ENCODE measurements at regions not wholly inside any gene's neighbourhood (a gene's known extent, or its start where the extent isn't known, plus 50 kb on each side); places are given as distances from the start of the nearest gene placed in this dataset.

GRCh38 chr3:81270603-81271379 lies 490.7 kb downstream of the GBE1 start:
- TF ChIP-seq CTCF (conservative IDR thresholded peaks at IDR 0.05) (no peak), ZFX (IDR thresholded peaks at IDR 0.05) (no peak)
